ENCODE measurements at regions not wholly inside any gene's neighbourhood (a gene's known extent, or its start where the extent isn't known, plus 50 kb on each side); places are given as distances from the start of the nearest gene placed in this dataset.

- TF ChIP-seq EZH2 (IDR thresholded peaks at IDR 0.05; ENCODE audit: insufficient read depth, low read length) (no peak), CTCF (IDR thresholded peaks at IDR 0.05; ENCODE audit: insufficient read depth, low read depth, low read length) (no peak)
Observed at GRCh38 chr4:37169956-37170355, 74.6 kb upstream of the NWD2 start.
